ENCODE measurements at regions not wholly inside any gene's neighbourhood (a gene's known extent, or its start where the extent isn't known, plus 50 kb on each side); places are given as distances from the start of the nearest gene placed in this dataset.

DNA sequence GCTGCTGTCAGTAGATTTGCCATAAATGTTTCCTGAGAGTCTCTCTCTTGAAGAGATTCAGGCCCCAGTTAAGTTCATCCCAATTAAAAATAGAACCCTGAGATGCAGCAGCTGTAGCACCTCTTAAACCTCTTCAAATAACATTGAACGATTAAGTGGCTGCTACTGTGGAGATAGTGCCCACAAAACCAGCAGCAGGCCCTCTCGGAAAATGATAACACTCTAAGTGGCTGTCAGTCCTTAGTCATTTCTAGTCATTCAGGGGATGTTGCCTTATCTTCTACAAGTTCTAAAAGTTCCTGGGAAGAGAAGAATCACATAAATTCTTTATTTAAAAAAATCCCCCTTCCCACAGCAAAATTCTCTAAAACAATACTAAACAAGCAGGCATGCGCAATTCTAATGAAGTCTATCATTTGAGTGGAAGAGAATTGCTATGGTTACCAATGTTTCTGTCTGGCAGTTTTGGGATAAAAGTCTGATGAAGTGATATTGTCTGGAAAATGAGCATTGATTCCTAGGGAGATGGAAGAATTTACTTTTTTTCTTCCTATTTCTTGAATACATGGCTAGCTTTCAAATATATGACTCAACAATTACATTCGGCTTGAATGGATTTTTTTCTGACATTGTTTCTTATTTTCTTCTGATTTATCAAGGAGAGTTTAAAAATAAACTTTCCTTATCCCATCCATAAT lies 131.9 kb downstream of the TRMT11 start (continued):
- TF ChIP-seq, protein P1, sequence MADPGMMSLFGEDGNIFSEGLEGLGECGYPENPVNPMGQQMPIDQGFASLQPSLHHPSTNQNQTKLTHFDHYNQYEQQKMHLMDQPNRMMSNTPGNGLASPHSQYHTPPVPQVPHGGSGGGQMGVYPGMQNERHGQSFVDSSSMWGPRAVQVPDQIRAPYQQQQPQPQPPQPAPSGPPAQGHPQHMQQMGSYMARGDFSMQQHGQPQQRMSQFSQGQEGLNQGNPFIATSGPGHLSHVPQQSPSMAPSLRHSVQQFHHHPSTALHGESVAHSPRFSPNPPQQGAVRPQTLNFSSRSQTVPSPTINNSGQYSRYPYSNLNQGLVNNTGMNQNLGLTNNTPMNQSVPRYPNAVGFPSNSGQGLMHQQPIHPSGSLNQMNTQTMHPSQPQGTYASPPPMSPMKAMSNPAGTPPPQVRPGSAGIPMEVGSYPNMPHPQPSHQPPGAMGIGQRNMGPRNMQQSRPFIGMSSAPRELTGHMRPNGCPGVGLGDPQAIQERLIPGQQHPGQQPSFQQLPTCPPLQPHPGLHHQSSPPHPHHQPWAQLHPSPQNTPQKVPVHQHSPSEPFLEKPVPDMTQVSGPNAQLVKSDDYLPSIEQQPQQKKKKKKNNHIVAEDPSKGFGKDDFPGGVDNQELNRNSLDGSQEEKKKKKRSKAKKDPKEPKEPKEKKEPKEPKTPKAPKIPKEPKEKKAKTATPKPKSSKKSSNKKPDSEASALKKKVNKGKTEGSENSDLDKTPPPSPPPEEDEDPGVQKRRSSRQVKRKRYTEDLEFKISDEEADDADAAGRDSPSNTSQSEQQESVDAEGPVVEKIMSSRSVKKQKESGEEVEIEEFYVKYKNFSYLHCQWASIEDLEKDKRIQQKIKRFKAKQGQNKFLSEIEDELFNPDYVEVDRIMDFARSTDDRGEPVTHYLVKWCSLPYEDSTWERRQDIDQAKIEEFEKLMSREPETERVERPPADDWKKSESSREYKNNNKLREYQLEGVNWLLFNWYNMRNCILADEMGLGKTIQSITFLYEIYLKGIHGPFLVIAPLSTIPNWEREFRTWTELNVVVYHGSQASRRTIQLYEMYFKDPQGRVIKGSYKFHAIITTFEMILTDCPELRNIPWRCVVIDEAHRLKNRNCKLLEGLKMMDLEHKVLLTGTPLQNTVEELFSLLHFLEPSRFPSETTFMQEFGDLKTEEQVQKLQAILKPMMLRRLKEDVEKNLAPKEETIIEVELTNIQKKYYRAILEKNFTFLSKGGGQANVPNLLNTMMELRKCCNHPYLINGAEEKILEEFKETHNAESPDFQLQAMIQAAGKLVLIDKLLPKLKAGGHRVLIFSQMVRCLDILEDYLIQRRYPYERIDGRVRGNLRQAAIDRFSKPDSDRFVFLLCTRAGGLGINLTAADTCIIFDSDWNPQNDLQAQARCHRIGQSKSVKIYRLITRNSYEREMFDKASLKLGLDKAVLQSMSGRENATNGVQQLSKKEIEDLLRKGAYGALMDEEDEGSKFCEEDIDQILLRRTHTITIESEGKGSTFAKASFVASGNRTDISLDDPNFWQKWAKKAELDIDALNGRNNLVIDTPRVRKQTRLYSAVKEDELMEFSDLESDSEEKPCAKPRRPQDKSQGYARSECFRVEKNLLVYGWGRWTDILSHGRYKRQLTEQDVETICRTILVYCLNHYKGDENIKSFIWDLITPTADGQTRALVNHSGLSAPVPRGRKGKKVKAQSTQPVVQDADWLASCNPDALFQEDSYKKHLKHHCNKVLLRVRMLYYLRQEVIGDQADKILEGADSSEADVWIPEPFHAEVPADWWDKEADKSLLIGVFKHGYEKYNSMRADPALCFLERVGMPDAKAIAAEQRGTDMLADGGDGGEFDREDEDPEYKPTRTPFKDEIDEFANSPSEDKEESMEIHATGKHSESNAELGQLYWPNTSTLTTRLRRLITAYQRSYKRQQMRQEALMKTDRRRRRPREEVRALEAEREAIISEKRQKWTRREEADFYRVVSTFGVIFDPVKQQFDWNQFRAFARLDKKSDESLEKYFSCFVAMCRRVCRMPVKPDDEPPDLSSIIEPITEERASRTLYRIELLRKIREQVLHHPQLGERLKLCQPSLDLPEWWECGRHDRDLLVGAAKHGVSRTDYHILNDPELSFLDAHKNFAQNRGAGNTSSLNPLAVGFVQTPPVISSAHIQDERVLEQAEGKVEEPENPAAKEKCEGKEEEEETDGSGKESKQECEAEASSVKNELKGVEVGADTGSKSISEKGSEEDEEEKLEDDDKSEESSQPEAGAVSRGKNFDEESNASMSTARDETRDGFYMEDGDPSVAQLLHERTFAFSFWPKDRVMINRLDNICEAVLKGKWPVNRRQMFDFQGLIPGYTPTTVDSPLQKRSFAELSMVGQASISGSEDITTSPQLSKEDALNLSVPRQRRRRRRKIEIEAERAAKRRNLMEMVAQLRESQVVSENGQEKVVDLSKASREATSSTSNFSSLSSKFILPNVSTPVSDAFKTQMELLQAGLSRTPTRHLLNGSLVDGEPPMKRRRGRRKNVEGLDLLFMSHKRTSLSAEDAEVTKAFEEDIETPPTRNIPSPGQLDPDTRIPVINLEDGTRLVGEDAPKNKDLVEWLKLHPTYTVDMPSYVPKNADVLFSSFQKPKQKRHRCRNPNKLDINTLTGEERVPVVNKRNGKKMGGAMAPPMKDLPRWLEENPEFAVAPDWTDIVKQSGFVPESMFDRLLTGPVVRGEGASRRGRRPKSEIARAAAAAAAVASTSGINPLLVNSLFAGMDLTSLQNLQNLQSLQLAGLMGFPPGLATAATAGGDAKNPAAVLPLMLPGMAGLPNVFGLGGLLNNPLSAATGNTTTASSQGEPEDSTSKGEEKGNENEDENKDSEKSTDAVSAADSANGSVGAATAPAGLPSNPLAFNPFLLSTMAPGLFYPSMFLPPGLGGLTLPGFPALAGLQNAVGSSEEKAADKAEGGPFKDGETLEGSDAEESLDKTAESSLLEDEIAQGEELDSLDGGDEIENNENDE (IDR thresholded peaks at IDR 0.05; ENCODE audit: low read depth, low read length), result no peak
- TF ChIP-seq ZNF253 (CRISPR knock-in tag; conservative IDR thresholded peaks at IDR 0.05) (no peak), RHOXF2B (CRISPR knock-in tag; conservative IDR thresholded peaks at IDR 0.05) (no peak), MAFK (IDR thresholded peaks at IDR 0.05; ENCODE audit: low read length) (peak; percentile 30; the same call in 1 of the 2 replicates), SMAD1 (IDR thresholded peaks at IDR 0.05; ENCODE audit: low read depth, low read length, partially characterized antibody) (no peak), MTA2 (IDR thresholded peaks at IDR 0.05; ENCODE audit: low read depth) (peak; percentile 85), LCOR (CRISPR knock-in tag; IDR thresholded peaks at IDR 0.05) (peak; percentile 41; the same call in 1 of the 2 replicates), GATA2 (CRISPR knock-in tag; IDR thresholded peaks at IDR 0.05) (peak; percentile 67; the same call in 1 of the 2 replicates), BDP1 (IDR thresholded peaks at IDR 0.05; ENCODE audit: insufficient read depth, insufficient read length) (no peak), NFE2 (IDR thresholded peaks at IDR 0.05; ENCODE audit: low read depth) (peak; percentile 77), ARID1B (IDR thresholded peaks at IDR 0.05) (peak; percentile 95)
- TF ChIP-seq, protein P2, sequence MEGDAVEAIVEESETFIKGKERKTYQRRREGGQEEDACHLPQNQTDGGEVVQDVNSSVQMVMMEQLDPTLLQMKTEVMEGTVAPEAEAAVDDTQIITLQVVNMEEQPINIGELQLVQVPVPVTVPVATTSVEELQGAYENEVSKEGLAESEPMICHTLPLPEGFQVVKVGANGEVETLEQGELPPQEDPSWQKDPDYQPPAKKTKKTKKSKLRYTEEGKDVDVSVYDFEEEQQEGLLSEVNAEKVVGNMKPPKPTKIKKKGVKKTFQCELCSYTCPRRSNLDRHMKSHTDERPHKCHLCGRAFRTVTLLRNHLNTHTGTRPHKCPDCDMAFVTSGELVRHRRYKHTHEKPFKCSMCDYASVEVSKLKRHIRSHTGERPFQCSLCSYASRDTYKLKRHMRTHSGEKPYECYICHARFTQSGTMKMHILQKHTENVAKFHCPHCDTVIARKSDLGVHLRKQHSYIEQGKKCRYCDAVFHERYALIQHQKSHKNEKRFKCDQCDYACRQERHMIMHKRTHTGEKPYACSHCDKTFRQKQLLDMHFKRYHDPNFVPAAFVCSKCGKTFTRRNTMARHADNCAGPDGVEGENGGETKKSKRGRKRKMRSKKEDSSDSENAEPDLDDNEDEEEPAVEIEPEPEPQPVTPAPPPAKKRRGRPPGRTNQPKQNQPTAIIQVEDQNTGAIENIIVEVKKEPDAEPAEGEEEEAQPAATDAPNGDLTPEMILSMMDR (IDR thresholded peaks at IDR 0.05 in 2 of 3, conservative IDR thresholded peaks at IDR 0.05 in 1 of 3; ENCODE audit: insufficient read depth in 2 of 3, low read depth in 1 of 3, low read length in 3 of 3), result peak in 1 of 3 experiments; percentile 6; a peak in 1 of 6 replicates
- TF ChIP-seq, protein P3, sequence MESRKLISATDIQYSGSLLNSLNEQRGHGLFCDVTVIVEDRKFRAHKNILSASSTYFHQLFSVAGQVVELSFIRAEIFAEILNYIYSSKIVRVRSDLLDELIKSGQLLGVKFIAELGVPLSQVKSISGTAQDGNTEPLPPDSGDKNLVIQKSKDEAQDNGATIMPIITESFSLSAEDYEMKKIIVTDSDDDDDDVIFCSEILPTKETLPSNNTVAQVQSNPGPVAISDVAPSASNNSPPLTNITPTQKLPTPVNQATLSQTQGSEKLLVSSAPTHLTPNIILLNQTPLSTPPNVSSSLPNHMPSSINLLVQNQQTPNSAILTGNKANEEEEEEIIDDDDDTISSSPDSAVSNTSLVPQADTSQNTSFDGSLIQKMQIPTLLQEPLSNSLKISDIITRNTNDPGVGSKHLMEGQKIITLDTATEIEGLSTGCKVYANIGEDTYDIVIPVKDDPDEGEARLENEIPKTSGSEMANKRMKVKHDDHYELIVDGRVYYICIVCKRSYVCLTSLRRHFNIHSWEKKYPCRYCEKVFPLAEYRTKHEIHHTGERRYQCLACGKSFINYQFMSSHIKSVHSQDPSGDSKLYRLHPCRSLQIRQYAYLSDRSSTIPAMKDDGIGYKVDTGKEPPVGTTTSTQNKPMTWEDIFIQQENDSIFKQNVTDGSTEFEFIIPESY (CRISPR knock-in tag; IDR thresholded peaks at IDR 0.05), result no peak
